ENCODE measurements at regions not wholly inside any gene's neighbourhood (a gene's known extent, or its start where the extent isn't known, plus 50 kb on each side); places are given as distances from the start of the nearest gene placed in this dataset.

DNA sequence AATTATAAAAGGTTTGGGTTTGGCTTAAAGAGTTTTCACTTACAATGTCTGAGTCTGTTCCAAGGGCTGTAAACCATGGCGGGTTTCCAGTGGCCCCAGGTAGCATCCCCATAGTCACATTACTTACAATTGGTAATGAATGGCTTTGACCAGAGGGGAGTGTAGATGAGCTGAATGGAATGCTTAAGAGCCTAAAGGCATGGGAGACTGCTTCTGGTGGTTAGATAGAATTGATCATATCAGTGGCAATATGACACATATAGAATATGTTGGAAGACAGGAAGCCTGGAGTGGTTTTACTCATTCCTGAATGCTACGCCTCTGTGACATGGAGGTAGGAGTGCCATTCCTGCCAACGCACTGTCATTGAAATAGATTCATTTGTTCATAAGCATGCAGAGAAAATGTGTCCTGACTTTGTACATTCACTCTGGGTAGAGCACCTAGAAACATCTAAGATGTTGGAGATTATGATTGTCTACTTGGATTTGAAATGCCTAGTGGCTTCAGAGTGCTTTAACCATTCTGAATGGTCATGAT, 183.3 kb downstream of the BLID start:
- H3K27ac ChIP-seq, result no peak overlapping the region
- TF ChIP-seq, protein P1, sequence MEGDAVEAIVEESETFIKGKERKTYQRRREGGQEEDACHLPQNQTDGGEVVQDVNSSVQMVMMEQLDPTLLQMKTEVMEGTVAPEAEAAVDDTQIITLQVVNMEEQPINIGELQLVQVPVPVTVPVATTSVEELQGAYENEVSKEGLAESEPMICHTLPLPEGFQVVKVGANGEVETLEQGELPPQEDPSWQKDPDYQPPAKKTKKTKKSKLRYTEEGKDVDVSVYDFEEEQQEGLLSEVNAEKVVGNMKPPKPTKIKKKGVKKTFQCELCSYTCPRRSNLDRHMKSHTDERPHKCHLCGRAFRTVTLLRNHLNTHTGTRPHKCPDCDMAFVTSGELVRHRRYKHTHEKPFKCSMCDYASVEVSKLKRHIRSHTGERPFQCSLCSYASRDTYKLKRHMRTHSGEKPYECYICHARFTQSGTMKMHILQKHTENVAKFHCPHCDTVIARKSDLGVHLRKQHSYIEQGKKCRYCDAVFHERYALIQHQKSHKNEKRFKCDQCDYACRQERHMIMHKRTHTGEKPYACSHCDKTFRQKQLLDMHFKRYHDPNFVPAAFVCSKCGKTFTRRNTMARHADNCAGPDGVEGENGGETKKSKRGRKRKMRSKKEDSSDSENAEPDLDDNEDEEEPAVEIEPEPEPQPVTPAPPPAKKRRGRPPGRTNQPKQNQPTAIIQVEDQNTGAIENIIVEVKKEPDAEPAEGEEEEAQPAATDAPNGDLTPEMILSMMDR (conservative IDR thresholded peaks at IDR 0.05), result no peak
- TF ChIP-seq ZFX (IDR thresholded peaks at IDR 0.05), result no peak

DNA sequence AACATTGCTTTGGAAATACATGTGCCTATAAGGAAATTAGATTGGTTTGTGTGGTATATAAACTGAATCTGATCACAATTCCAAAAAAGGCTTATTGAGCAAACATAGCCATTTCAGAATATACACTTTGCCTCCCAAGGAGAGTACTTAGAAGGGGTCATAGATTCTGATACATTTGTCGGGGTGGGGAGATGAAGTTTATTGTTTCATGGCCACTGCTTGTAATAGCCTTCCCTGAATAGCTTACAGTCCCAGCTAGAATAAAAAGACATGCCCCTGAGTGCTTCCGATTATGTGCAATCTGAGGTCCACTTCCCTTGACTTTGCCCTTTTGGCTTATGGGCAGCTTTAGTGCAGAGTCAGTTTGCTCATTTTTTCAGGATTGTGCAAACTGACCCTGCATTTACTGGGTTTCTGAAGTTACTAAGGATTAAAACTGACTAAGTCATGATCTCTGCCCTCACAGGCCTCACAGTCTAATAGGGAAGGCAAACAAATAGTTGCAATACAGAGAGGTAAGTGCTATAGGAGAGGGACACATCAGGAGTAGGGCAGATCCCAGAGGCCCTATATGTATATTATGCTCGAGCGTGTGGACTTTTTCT, 184.2 kb downstream of the BLID start:
- TF ChIP-seq ZFX (IDR thresholded peaks at IDR 0.05), result no peak
- TF ChIP-seq, protein P1 (conservative IDR thresholded peaks at IDR 0.05), result no peak
- H3K27ac ChIP-seq, result no peak overlapping the region

DNA sequence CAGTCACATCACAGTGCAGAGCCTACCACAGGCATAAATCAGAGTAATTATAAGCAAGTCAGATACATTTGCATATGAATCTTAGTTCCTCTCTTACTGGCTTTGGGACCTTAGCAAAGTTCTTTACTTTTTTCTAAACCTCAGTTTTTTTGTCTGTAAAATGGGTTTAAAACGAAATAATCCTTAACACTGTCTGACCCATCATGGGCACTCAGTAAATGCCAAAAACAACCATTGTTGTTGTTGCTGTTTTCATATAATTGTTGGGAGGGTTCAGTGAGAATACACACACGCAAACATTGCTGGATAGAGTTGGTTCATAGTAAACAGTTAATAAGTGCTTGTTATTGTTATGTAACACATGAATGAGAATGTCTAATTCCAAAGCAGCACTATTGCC, 184.9 kb downstream of the BLID start:
- H3K27ac ChIP-seq, result no peak overlapping the region
- TF ChIP-seq, protein P1 (conservative IDR thresholded peaks at IDR 0.05), result no peak
- TF ChIP-seq ZFX (IDR thresholded peaks at IDR 0.05), result no peak

DNA sequence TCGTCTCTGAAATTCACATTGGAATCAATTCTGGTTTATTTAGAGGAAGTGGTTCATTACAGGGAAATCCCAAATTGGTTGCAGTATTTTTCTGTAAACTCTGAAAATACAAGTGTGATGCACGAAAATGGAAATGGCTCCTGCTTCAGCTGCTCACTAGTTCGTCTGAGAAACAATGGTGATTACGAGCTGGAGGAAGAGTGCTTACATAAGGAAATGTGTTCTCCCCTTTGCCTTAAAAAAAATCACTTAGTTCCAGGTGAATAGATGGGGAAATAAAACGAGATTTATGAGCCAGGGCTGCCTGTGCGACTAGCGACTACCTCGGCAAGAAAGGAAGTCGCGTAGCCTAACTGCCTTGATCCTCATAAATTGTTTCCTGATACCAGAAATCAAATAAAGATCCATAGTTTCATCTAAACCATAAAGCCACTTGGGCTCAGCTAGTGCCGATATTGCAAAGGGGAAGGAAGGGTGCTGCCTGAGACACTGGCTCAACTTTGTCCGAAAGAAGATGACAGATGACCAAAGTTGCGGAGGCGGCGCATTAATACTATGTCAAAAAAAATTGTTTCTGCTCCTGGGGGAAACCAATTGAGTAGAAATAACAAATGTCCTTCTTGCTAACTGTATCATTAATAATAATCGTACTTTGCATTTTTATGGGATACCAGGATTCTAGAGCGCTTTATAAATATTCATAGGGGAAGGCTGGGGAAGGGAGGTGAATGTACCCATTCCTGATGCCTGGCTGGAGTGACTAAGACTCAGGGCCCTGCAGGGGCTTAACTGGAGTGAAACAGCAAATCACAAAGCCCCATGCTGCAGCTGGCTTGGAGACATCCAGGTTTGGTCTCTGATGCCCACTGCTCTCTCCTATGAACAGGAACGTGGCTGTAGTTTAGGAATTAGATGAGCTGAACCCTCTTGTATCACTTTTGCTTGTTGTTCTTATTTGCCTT, 185.7 kb downstream of the BLID start:
- H3K27ac ChIP-seq, result no peak overlapping the region
- TF ChIP-seq ZFX (IDR thresholded peaks at IDR 0.05), result no peak
- TF ChIP-seq, protein P1 (conservative IDR thresholded peaks at IDR 0.05), result no peak

DNA sequence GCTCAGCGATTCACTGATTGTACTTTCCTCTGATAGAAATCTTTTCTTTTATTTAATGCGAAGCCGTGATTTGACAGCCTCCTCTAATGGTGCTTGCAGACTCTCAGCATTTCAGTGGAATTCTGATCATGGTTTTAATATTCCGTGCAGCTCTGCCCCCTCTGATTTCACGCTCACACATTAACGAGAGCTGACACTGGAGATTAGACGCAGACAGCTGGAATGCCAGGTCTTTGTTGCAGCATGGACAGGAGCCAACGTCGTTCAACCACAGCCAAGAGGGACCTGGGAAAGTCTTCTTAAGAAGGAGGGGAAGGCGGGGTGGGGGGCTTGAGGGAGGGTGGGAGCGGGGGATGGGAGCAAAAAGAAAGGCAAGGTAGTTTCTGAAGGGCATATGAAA, 186.4 kb downstream of the BLID start:
- TF ChIP-seq ZFX (IDR thresholded peaks at IDR 0.05), result no peak
- TF ChIP-seq, protein P1 (conservative IDR thresholded peaks at IDR 0.05), result no peak
- H3K27ac ChIP-seq, result no peak overlapping the region

DNA sequence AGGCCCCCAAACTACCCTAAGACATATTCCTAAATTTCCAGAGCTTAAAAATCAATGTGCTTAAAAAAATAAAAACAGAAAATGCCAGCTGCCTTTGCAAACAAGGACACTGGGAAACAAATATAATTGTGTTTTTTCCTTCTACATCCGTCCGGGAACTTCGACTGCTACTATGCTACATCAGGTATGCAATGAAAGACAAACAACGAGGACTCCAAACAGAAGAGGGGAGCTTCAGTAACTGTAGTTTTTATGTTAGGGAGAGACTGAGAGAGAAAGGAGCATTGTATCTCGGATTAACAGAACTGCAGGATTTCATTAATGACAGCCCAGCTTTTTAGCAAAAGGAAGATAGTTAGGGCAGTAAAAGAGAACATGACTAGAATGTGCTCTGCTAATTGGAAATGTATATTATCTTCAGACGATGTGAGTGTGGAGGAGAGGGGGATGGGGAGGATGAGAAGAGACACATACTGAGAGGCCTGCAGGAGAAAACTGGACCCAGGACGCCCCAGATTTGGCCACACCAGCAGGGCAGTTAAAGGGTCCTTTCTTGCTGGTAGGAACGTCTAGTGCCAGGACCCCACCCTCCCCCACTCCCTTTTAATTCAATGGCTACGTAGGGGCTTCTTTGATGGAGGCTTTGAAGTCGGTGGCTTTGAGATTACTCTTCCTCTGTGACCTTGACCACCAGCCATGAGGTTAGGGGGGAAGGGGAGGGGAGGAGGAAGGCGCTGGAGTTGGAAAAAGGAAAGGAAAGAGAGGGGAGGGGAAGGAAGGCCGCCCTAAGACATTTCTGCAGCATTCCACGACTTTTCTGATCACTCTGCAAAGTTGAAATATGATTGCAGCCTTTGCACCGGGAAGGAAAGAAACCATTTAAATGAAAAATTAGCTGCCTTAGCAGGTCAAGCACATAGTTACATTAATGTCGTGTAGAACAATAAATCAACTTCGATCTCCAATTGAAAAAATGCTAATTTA, 187.1 kb downstream of the BLID start:
- TF ChIP-seq, protein P1 (conservative IDR thresholded peaks at IDR 0.05), result no peak
- no peak for TF ChIP-seq ZFX (IDR thresholded peaks at IDR 0.05)
- H3K27ac ChIP-seq, result no peak overlapping the region

All from C4-2B (cell line).